WTC11 (cell line): ENCODE measurements at regions not wholly inside any gene's neighbourhood (a gene's known extent, or its start where the extent isn't known, plus 50 kb on each side); places are given as distances from the start of the nearest gene placed in this dataset.

Experiments used
- TEAD4 ChIP-seq: sonication (generic); formaldehyde crosslinking; IDR thresholded peaks from 2 replicates; pipeline ENCODE4 v1.8.0; 2022; ENCODE audit warnings: mild to moderate bottlenecking, missing genetic modification reagents
- TF ChIP-seq, protein P1 (sequence below): sonication (generic); formaldehyde crosslinking; IDR thresholded peaks from 2 replicates; pipeline ENCODE4 v1.8.1; 2022; ENCODE audit warnings: low read depth, missing genetic modification reagents, borderline replicate concordance

DNA sequence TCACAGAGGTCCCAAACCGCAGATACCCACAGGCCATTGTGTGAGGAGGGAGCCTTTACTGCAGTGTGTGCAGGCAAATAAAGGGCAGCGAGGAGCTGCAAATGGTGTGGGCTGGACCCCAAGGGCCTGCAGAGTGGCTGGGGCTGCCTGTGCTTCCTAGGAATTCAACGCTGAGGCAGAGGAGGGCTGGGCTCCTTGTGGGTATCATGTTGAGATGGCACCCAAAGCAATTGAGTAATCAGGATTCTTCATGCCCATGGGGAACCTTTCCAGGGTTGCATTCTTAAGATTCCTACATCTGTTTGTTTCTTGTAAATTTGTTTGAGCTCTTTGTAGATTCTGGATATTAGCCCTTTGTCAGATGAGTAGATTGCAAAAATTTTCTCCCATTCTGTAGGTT lies 85.4 kb upstream of the LIPC start:
- TF ChIP-seq, protein P1, sequence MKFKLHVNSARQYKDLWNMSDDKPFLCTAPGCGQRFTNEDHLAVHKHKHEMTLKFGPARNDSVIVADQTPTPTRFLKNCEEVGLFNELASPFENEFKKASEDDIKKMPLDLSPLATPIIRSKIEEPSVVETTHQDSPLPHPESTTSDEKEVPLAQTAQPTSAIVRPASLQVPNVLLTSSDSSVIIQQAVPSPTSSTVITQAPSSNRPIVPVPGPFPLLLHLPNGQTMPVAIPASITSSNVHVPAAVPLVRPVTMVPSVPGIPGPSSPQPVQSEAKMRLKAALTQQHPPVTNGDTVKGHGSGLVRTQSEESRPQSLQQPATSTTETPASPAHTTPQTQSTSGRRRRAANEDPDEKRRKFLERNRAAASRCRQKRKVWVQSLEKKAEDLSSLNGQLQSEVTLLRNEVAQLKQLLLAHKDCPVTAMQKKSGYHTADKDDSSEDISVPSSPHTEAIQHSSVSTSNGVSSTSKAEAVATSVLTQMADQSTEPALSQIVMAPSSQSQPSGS: no peak
- no peak for TF ChIP-seq TEAD4 (CRISPR knock-in tag)
